NCI-H1092 treated with DMSO at 0.1 percent for 48 hours (cell line): ENCODE measurements at regions not wholly inside any gene's neighbourhood (a gene's known extent, or its start where the extent isn't known, plus 50 kb on each side); places are given as distances from the start of the nearest gene placed in this dataset.
A peak's percentile ranks its signal among the peaks of the same experiment; 100 is the strongest.
"Not testable (repeated sequence)": the region's sequence is repeated elsewhere in the genome, so short reads cannot be mapped to it uniquely, and the experiment has no call there.

ENCODE experiments used
- DNase-seq: peaks from one replicate; lab custom pipeline; 2025; lab: John Stamatoyannopoulos, UW

DNA sequence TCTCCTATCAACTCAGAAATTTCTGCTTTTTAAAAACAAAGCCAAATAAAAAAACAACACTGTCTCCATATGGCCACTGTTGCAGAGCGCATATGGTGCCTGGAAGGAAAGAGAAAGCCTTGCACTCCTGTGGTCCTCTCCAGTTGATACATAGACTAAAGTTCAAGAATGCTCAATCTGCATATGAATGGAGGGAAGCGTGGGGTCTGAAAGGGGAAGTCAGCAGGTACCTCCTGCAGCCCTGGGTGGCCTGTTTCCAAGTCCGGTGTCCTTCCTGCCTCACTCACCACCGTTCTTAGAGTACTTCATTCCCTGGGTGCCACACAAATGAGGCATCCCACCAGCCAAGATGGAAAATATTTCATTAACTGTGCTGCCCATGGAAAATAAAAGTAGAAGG, 138.3 kb upstream of the PALS2 start:
- DNase-seq = no peak

GRCh38 chr7:24436131-24436920, 136.9 kb upstream of the PALS2 start:
- DNase-seq = no peak

DNA sequence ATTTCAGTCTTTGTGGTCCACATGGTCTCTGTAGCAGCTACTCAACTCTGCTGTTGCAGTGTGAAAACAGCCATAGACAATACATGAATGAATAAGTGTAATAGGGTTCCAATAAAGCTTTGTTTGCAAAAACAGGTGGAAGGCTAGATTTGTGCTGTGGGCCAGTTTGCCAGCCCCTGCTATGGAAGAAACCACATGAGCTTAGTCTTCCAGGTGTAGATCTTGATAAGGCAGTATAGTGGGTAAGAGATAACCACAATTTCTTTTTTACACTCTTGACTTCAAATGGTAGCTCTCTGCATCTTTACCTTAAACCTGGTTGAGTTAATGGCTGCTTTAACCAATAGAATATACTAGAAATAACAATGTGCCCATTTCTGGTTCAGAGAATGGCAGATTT, 135.0 kb upstream of the PALS2 start:
- DNase-seq = no peak

GRCh38 chr7:24439104-24439503, 134.1 kb upstream of the PALS2 start:
- not testable (repeated sequence) for DNase-seq

DNA sequence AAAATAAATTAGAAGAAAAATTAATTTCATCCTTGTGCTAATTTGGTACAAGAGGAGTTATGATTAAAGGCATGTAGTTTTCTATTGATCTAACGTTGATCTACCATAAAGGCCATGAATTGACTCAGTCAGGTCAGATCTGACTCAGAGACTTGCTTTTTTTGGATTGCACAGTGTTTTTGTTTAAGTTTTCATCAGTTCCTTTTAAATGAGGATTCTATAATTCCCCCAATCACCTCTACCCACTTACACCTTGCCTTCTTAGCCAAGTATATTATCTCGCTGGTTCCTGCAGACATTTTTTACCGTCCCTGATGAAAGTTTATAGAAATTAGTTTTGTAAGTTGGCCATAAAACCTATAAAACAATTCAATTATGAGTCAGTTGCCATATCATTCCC, 132.4 kb upstream of the PALS2 start:
- no peak for DNase-seq

DNA sequence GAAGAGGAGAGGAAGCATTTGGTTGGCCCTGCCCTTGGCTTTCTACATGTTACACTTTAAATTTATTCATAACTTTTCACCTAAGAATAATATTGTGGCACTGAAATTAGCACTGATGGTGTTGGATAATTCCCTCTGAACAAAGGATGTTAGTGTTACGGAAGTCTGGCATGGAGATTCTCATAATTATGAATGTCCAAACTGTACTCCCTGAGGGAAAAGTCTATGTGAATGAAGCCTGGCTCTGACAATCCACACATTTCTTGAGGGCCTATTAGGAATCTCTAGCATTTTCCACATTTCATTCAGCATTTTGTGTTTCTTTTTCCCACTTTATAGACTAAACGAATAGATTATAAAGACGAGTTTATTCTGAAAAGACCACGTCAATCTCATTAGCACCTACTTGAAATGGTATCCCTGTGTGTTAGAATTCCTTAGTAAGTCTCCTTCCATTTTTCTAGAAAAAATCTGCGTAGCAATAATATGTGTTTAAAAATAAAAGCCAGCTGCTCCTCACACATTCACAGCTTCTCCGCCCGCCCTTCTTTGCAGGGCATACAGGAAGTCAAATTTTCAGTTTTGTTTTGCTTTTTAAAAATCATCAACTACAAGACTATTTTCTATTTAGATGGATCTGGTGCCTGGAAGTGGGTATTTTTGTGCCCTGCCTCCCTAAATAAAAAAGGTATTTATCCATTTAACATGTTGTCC, 131.8 kb upstream of the PALS2 start:
- no peak for DNase-seq

GRCh38 chr7:24442170-24442777, 131.0 kb upstream of the PALS2 start:
- DNase-seq = no peak

GRCh38 chr7:24444666-24445440, 128.4 kb upstream of the PALS2 start:
- DNase-seq = no peak

GRCh38 chr7:24448038-24448437, 125.2 kb upstream of the PALS2 start:
- DNase-seq = no peak

- not testable (repeated sequence) for DNase-seq
Measured at GRCh38 chr7:24449416-24449815, 123.8 kb upstream of the PALS2 start.

GRCh38 chr7:24455813-24456525, 117.3 kb upstream of the PALS2 start:
- DNase-seq = no peak

DNA sequence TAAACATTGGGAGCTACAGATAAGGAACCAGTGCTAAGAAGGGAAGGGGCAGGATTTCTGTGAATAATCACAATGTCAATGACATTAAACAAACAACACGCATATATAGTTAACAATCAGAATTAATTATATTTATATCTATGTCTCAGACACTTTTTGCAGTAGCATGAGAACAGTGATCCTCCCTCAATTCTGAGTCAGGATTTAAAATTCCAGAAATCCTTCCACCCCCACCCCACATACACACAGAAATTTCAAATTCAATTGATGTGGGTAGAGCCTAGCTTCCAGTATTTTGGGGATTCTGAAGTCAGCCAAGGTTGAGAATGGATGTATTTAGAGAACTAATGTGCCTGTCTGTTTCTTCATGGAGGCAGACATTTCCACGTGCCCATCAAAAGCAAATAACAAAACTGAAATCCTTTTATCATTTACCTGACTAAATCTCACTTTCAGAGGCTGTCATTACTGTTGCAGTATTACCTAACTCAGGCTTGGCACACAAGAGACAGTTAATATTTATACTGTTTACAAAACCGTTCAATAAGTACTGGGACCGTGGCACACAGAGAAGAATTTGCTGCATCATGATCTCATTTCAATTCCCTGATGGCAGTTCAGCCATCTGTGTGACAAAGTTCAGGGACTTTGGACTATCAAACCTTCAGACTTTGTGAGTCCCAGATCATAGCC, 116.6 kb upstream of the PALS2 start:
- peak; percentile 15 for DNase-seq

DNA sequence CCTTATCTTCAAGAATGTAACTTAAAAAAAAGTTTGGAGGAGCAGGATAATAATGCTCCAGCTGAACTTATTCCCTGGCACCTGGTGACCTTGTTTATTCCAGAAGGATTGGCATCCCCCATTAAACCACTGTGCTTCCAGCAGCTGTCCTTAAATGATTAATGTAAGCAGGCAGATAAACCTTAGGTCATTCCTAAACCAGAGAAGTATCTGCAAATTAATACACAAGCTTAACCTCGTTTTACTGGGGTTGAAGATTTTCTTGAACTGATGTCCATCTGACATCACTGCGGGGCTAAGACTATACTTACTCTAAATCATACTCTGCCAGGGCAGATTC, 116.1 kb upstream of the PALS2 start:
- DNase-seq = no peak

DNA sequence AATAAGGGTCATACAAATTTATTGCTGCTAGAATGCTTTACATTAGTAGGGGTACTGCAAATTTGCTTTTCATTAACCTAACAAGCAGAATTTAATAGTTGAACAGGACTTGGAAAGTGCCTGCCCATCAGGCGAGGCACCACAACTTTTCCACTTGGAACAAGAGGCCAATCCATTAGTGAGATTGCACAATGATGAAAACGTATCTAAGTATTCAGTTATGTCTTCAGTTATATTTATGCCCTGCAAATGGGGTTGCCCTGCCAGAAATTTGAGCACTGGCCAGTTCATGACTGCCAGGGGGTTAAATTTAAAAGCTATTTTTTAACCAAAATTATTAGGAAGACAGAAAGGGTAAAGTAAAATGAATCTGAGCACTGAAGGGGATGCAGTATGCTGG, 111.1 kb upstream of the PALS2 start:
- DNase-seq = no peak

- no peak for DNase-seq
Measured at GRCh38 chr7:24462984-24463383, 110.3 kb upstream of the PALS2 start.

DNA sequence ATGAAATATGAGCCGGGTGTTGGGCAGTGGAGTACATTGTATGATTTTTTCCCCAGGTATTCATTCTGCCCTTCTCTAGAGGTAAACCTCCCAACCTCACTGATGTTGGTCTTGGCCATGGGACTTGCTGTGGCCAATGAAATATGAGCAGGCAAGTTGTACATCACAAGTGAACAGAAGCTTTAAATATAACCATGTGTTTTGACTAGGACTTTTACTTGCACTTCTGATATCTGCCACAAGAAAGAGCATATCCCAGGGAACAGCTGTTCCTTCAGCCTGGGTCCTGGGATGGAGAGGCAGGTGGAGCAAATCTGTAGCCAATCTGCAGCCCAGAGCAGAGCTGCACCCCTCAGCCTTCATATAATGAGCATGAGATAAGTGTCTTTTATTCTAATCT, 109.8 kb upstream of the PALS2 start:
- DNase-seq = no peak

DNA sequence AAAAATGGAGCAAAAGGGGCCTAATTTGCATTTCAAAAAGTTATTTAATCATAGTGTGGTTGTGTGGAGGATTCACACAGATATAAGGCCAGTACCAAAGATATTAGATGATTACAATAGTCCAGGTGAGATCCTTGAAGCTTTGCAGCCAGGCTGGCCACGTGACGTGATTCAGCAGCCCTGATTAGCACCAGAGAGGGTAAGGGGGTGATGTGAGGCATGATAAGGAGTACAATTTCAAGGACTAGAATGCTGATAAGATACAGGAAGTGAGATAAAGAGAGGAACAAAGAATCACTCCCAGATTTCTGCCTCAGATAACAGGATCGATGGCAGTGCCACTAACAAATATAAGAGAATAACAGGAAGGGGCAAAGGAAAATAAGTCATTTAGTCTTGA, 108.4 kb upstream of the PALS2 start:
- DNase-seq = no peak

GRCh38 chr7:24466168-24466768, 107.0 kb upstream of the PALS2 start:
- DNase-seq = no peak

DNA sequence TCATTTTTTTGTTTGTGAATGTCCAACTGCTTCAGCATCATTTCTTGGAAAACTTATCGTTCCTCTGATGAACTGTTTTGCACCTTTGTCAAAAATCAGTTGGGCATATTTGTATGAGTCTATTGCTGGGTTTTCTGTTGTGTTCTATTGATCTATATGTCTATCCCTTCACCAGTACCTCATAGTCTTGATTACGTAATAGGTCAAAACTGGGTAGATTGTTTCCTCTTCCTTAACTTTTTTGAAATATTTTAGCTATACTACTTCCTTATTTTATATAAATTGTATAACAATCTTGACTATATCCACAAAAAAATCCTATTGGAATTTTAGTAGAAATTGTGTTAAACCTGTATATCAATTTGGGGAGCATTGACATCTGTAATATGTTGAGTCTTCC, 104.1 kb upstream of the PALS2 start:
- DNase-seq = no peak

GRCh38 chr7:24472093-24472492, 101.2 kb upstream of the PALS2 start:
- DNase-seq = no peak
